T-helper 1 cell treated with Interleukin-12 subunit alpha and Interleukin-12 subunit beta and Interleukin-4 antibody, amounts not matched to agents 30 ng/mL and 1 ng/mL, for 36 hours (primary cell): ENCODE measurements at regions not wholly inside any gene's neighbourhood (a gene's known extent, or its start where the extent isn't known, plus 50 kb on each side); places are given as distances from the start of the nearest gene placed in this dataset.
"Not testable (repeated sequence)": the region's sequence is repeated elsewhere in the genome, so short reads cannot be mapped to it uniquely, and the experiment has no call there.

Experiments used
- intact Hi-C: fragments of 100-400 bp; cut with micrococcal nuclease; formaldehyde crosslinking; loops from one replicate; pipeline ENCODE4 v1.15.1; 2024

- intact Hi-C loops = no loop called here
These were observed 775.3 kb upstream of the NRXN1 start for GRCh38 chr2:51807229-51807628.

- intact Hi-C loops = no loop called here
These were observed 763.4 kb upstream of the NRXN1 start for GRCh38 chr2:51795248-51795888.

GRCh38 chr2:51791496-51791895, 759.6 kb upstream of the NRXN1 start:
- intact Hi-C loops = no loop called here

GRCh38 chr2:51790854-51791253, 758.9 kb upstream of the NRXN1 start:
- intact Hi-C loops = no loop called here

- intact Hi-C loops = no loop called here
These were observed 758.0 kb upstream of the NRXN1 start for GRCh38 chr2:51789918-51790317.

- intact Hi-C loops = no loop called here
These were observed 751.2 kb upstream of the NRXN1 start for GRCh38 chr2:51782921-51783765.

GRCh38 chr2:51781691-51782090, 749.8 kb upstream of the NRXN1 start:
- intact Hi-C loops = no loop called here

GRCh38 chr2:51780353-51780752, 748.4 kb upstream of the NRXN1 start:
- intact Hi-C loops = no loop called here

- intact Hi-C loops = not testable (repeated sequence)
These were observed 747.8 kb upstream of the NRXN1 start for GRCh38 chr2:51779723-51780122.

GRCh38 chr2:51778806-51779205, 746.9 kb upstream of the NRXN1 start:
- intact Hi-C loops = no loop called here

- intact Hi-C loops = not testable (repeated sequence)
These were observed 742.7 kb upstream of the NRXN1 start for GRCh38 chr2:51774606-51775005.

- intact Hi-C loops = no loop called here
These were observed 728.5 kb upstream of the NRXN1 start for GRCh38 chr2:51760441-51760840.

GRCh38 chr2:51758081-51758480, 726.1 kb upstream of the NRXN1 start:
- intact Hi-C loops = no loop called here

- intact Hi-C loops = no loop called here
These were observed 702.2 kb upstream of the NRXN1 start for GRCh38 chr2:51734115-51734514.

- intact Hi-C loops = no loop called here
These were observed 691.8 kb upstream of the NRXN1 start for GRCh38 chr2:51723691-51724090.

- intact Hi-C loops = no loop called here
These were observed 690.4 kb upstream of the NRXN1 start for GRCh38 chr2:51722311-51722710.

- intact Hi-C loops = no loop called here
These were observed 688.9 kb upstream of the NRXN1 start for GRCh38 chr2:51720826-51721225.

- intact Hi-C loops = no loop called here
These were observed 686.9 kb upstream of the NRXN1 start for GRCh38 chr2:51718881-51719280.

- intact Hi-C loops = no loop called here
These were observed 685.4 kb upstream of the NRXN1 start for GRCh38 chr2:51717312-51717711.

- intact Hi-C loops = no loop called here
These were observed 679.8 kb upstream of the NRXN1 start for GRCh38 chr2:51711766-51712165.

GRCh38 chr2:51710222-51710621, 678.3 kb upstream of the NRXN1 start:
- intact Hi-C loops = no loop called here

- intact Hi-C loops = no loop called here
These were observed 675.7 kb upstream of the NRXN1 start for GRCh38 chr2:51707625-51708024.

GRCh38 chr2:51706220-51706619, 674.3 kb upstream of the NRXN1 start:
- intact Hi-C loops = no loop called here
